ENCODE measurements at regions not wholly inside any gene's neighbourhood (a gene's known extent, or its start where the extent isn't known, plus 50 kb on each side); places are given as distances from the start of the nearest gene placed in this dataset.

DNA sequence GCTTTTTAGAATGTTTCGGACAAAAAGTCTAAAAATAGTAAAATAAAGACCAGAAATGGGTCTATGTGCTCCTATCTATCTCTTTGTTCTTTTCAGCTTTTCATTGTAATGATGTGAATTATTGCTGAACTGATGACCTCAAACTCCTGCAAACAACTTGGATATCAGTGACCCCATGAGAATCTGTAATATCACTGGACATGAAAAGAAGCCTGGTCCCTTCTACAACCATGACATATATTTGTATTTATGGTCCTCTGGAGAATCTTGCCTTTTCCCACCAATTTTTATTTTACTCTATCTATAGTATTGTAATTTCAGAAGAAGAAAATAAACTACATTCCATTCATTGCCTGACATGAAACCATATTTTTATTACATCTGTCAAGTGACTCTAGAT, 740.7 kb upstream of the CA10 start:
- TF ChIP-seq, protein P1, sequence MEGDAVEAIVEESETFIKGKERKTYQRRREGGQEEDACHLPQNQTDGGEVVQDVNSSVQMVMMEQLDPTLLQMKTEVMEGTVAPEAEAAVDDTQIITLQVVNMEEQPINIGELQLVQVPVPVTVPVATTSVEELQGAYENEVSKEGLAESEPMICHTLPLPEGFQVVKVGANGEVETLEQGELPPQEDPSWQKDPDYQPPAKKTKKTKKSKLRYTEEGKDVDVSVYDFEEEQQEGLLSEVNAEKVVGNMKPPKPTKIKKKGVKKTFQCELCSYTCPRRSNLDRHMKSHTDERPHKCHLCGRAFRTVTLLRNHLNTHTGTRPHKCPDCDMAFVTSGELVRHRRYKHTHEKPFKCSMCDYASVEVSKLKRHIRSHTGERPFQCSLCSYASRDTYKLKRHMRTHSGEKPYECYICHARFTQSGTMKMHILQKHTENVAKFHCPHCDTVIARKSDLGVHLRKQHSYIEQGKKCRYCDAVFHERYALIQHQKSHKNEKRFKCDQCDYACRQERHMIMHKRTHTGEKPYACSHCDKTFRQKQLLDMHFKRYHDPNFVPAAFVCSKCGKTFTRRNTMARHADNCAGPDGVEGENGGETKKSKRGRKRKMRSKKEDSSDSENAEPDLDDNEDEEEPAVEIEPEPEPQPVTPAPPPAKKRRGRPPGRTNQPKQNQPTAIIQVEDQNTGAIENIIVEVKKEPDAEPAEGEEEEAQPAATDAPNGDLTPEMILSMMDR (IDR thresholded peaks at IDR 0.05): no peak
- no peak for TF ChIP-seq SIN3A (IDR thresholded peaks at IDR 0.05; ENCODE audit: borderline replicate concordance, insufficient read depth, low read depth, low read length)

Data from Panc1 (cell line).